Activated T-cell treated with anti-CD3 and anti-CD28 coated beads, Interleukin-2, amount 50 U/mL, for 4 hours (primary cell): ENCODE measurements at regions not wholly inside any gene's neighbourhood (a gene's known extent, or its start where the extent isn't known, plus 50 kb on each side); places are given as distances from the start of the nearest gene placed in this dataset.

Experiments
- ATAC-seq, 2 donors: fragments of 200-7000 bp; cut with Tn5 transposase; one replicate each; pipeline ENCODE4 v1.10.0; 2021
- DNase-seq: peaks from one replicate; pipeline ENCODE4 v3.0.0-alpha.2; 2020
- H3K27me3 Mint-ChIP-seq: one replicate; pipeline ENCODE4 v1.8.0; 2021; ENCODE audit warnings: low read depth, mixed read lengths
- H3K36me3 Mint-ChIP-seq: one replicate; pipeline ENCODE4 v1.8.0; 2022; ENCODE audit warnings: mixed read lengths; ENCODE audit not compliant: insufficient read depth
- H3K4me1 Mint-ChIP-seq: one replicate; pipeline ENCODE4 v1.8.0; 2021; ENCODE audit warnings: low read depth, mixed read lengths
- H3K4me3 Mint-ChIP-seq: one replicate; pipeline ENCODE4 v1.8.0; 2021; ENCODE audit warnings: mild to moderate bottlenecking, moderate library complexity, mixed read lengths
- H3K9me3 Mint-ChIP-seq: one replicate; pipeline ENCODE4 v1.8.0; 2021; ENCODE audit warnings: mixed read lengths

GRCh38 chr13:83825676-83826075 is 56.6 kb downstream of the SLITRK1 start:
- Mint-ChIP-seq H3K4me3 (no peak overlapping the region), H3K9me3 (peaks cover 12% of the 10 kb centered on the region), H3K36me3 (no peaks in the 10 kb centered on the region), H3K4me1 (no peaks in the 10 kb centered on the region), H3K27me3 (no peaks in the 10 kb centered on the region)
- DNase-seq (no peak), ATAC-seq (no peak)

DNA sequence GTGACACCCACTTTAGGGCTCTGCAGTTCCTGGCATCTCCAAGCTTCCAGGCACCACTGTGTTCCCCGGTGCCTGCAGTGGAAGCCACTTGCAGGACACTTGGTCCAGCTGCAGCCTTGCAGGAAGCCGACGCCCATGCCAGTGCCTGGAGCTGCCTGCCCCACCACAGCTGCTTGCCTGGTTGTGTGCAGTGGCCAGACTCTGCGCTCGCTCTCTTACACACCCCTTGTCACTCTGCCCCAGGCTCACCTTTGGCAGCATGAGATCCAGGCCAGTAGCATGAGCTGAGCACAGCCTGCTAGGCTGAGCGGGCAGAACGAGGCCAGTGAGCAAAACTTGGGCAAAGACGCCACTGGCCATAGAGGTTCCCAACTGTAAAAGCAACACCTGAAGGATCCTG is 57.7 kb downstream of the SLITRK1 start:
- Mint-ChIP-seq H3K4me1 (no peaks in the 10 kb centered on the region), H3K27me3 (no peaks in the 10 kb centered on the region), H3K36me3 (no peaks in the 10 kb centered on the region), H3K4me3 (no peak overlapping the region), H3K9me3 (peaks cover 8% of the 10 kb centered on the region)
- ATAC-seq (no peak), DNase-seq (no peak)

DNA sequence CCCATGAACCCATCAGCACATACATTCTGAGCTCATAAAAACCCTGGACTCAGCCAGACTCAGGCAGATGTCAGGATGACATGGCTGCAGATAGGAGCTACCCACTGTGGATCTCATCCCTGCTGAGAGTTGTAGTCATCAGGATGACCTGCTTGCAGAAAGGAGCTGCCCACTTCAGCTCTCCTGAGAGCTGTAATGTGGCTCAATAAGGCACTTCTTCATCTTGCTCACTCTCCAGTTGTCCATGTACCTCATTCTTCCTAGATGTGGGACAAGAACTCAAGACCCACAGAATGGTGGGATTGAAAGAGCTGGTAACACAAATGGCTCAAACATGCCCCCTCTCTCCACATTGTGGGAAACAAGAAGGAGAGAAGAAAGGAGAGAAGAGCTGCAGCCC is 58.2 kb downstream of the SLITRK1 start:
- Mint-ChIP-seq H3K4me1 (no peaks in the 10 kb centered on the region), H3K4me3 (no peak overlapping the region), H3K27me3 (no peaks in the 10 kb centered on the region), H3K9me3 (peaks cover 11% of the 10 kb centered on the region), H3K36me3 (no peaks in the 10 kb centered on the region)
- DNase-seq = no peak
- no peak for ATAC-seq

GRCh38 chr13:83819611-83820010 is 62.7 kb downstream of the SLITRK1 start:
- Mint-ChIP-seq H3K4me3 (no peak overlapping the region), H3K27me3 (no peaks in the 10 kb centered on the region), H3K36me3 (no peaks in the 10 kb centered on the region), H3K9me3 (peaks cover 16% of the 10 kb centered on the region), H3K4me1 (no peaks in the 10 kb centered on the region)
- ATAC-seq = no peak
- no peak for DNase-seq

GRCh38 chr13:83819156-83819555 is 63.1 kb downstream of the SLITRK1 start:
- Mint-ChIP-seq H3K4me1 (no peaks in the 10 kb centered on the region), H3K27me3 (no peaks in the 10 kb centered on the region), H3K4me3 (no peak overlapping the region), H3K36me3 (no peaks in the 10 kb centered on the region), H3K9me3 (peaks cover 16% of the 10 kb centered on the region)
- no peak for DNase-seq
- ATAC-seq = no peak

GRCh38 chr13:83816081-83816480 is 66.2 kb downstream of the SLITRK1 start:
- H3K36me3 Mint-ChIP-seq = no peaks in the 10 kb centered on the region
- no peaks in the 10 kb centered on the region for H3K4me1 Mint-ChIP-seq
- ATAC-seq = no peak
- DNase-seq = no peak
- peaks cover 14% of the 10 kb centered on the region for H3K9me3 Mint-ChIP-seq
- H3K4me3 Mint-ChIP-seq = no peak overlapping the region
- H3K27me3 Mint-ChIP-seq = no peaks in the 10 kb centered on the region

DNA sequence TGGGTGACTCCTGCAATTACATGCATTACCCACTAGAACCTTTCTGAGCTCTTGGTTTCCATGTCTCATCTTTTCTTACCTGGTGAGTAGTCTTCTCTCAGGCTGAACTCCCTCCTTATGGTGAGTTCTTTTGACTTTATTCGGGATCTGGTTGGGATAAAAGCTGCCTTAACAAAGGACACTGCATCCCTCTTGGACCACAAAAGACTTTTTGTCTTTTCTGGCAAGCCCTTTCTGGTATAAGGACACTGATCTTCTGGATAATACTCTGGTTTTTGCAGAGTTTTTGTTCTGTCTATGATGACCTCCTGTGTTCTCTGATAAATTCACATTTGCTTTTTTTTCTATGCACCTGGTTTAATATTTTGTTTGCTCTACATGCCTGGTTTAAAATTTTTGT is 66.7 kb downstream of the SLITRK1 start:
- DNase-seq = no peak
- no peak for ATAC-seq
- no peaks in the 10 kb centered on the region for H3K4me1 Mint-ChIP-seq
- no peak overlapping the region for H3K4me3 Mint-ChIP-seq
- H3K27me3 Mint-ChIP-seq = no peaks in the 10 kb centered on the region
- H3K9me3 Mint-ChIP-seq = peaks cover 11% of the 10 kb centered on the region
- H3K36me3 Mint-ChIP-seq = no peaks in the 10 kb centered on the region

DNA sequence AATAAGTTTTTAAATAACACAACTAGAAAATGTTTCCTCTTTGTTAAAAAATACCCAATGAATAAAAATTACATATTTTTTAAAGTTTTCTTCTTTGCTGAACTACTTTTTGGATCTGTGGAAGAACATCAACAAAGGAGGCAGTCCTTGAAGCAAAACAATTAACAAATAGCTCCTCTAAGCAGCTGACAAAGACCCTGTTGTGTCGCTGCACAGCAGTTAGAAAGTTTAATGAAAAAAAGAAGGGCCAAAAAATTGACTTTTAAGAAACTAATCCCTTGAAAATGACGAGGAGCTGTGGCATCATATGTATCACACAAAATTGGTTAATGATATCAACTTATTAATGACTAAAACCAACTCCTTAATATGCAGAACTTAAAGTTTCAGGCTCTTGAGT is 72.1 kb downstream of the SLITRK1 start:
- Mint-ChIP-seq H3K9me3 (peaks cover 3% of the 10 kb centered on the region), H3K36me3 (no peaks in the 10 kb centered on the region), H3K4me1 (no peaks in the 10 kb centered on the region), H3K4me3 (no peak overlapping the region), H3K27me3 (no peaks in the 10 kb centered on the region)
- DNase-seq = no peak
- ATAC-seq = no peak

GRCh38 chr13:83804356-83804962 is 77.8 kb downstream of the SLITRK1 start:
- Mint-ChIP-seq H3K4me1 (no peaks in the 10 kb centered on the region), H3K9me3 (no peaks in the 10 kb centered on the region), H3K4me3 (no peak overlapping the region), H3K27me3 (no peaks in the 10 kb centered on the region), H3K36me3 (no peaks in the 10 kb centered on the region)
- ATAC-seq (no peak), DNase-seq (no peak)

DNA sequence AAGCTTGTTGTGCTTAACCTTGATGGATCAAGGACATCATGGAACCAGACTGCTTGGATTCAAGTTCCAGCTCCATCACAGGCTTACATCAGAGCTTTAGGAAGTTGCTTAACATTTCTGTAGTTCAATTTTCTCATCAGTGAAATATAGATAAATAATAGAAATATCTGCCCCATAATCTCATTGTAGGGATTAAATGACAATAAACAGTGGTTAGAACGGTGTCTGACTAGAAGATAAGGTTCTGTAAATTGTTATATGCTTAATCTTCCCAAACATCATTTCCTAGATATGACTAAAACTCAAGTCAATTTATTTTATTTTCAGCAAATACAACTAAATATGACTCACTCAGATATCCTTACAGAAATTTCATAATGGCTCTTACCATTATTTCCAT is 83.5 kb downstream of the SLITRK1 start:
- Mint-ChIP-seq H3K9me3 (no peaks in the 10 kb centered on the region), H3K36me3 (no peaks in the 10 kb centered on the region), H3K27me3 (no peaks in the 10 kb centered on the region), H3K4me1 (no peaks in the 10 kb centered on the region), H3K4me3 (no peak overlapping the region)
- ATAC-seq (no peak), DNase-seq (no peak)

- no peaks in the 10 kb centered on the region for H3K27me3 Mint-ChIP-seq
- DNase-seq = no peak
- no peak for ATAC-seq
- H3K9me3 Mint-ChIP-seq = no peaks in the 10 kb centered on the region
- H3K4me3 Mint-ChIP-seq = no peak overlapping the region
- no peaks in the 10 kb centered on the region for H3K36me3 Mint-ChIP-seq
- H3K4me1 Mint-ChIP-seq = no peaks in the 10 kb centered on the region
Observed at GRCh38 chr13:83796364-83796763, 85.9 kb downstream of the SLITRK1 start.

GRCh38 chr13:83794583-83794982 is 87.7 kb downstream of the SLITRK1 start:
- H3K36me3 Mint-ChIP-seq = no peaks in the 10 kb centered on the region
- no peak for ATAC-seq
- no peaks in the 10 kb centered on the region for H3K27me3 Mint-ChIP-seq
- no peaks in the 10 kb centered on the region for H3K9me3 Mint-ChIP-seq
- no peak overlapping the region for H3K4me3 Mint-ChIP-seq
- DNase-seq = no peak
- H3K4me1 Mint-ChIP-seq = no peaks in the 10 kb centered on the region

DNA sequence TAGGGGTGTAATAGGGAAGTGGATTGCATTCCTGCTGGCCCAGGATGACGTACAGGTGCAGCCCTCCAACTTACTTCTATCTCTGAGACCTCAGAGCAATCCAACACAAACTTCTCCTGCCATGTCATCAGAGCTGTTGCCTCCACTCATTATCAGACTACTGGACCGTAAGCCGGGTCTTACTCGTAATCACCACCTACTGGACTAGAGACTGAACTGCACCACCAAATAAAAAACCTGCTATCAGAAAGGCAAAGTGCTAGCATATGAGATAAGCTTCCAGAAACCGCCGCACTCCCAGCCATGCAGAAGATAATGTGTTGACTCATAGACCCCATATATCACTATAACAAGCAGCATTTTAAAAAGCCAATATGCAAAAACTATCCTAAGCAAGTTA is 102.0 kb downstream of the SLITRK1 start:
- H3K4me3 Mint-ChIP-seq = no peak overlapping the region
- no peak for DNase-seq
- H3K27me3 Mint-ChIP-seq = no peaks in the 10 kb centered on the region
- no peaks in the 10 kb centered on the region for H3K4me1 Mint-ChIP-seq
- no peaks in the 10 kb centered on the region for H3K36me3 Mint-ChIP-seq
- no peak for ATAC-seq
- H3K9me3 Mint-ChIP-seq = peaks cover 13% of the 10 kb centered on the region

DNA sequence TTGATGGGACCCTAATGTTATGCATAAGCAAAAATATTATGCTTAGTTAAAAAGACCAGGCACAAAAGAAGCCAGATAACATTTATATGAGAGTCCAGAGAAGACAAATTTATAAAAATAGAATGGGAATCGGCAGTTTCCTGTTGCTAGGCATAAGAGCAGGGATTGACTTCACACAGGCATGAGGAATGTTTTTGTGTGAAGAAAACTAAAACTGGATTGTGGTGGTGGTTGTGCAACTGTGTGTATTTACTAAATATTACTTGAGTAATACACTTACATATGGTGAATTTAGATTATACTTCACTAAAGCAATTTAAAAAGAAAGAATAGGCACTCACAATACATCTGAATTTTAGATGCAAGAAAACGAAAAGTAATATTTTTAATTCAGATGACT is 108.3 kb downstream of the SLITRK1 start:
- no peaks in the 10 kb centered on the region for H3K36me3 Mint-ChIP-seq
- H3K9me3 Mint-ChIP-seq = peaks cover 4% of the 10 kb centered on the region
- DNase-seq (no peak), ATAC-seq (no peak)
- H3K4me3 Mint-ChIP-seq = no peak overlapping the region
- no peaks in the 10 kb centered on the region for H3K27me3 Mint-ChIP-seq
- no peaks in the 10 kb centered on the region for H3K4me1 Mint-ChIP-seq

- DNase-seq (no peak), ATAC-seq (no peak)
- H3K36me3 Mint-ChIP-seq = no peaks in the 10 kb centered on the region
- H3K4me1 Mint-ChIP-seq = no peaks in the 10 kb centered on the region
- H3K27me3 Mint-ChIP-seq = no peaks in the 10 kb centered on the region
- H3K9me3 Mint-ChIP-seq = peaks cover 11% of the 10 kb centered on the region
- H3K4me3 Mint-ChIP-seq = no peak overlapping the region
Observed at GRCh38 chr13:83765796-83766195, 116.5 kb downstream of the SLITRK1 start.

DNA sequence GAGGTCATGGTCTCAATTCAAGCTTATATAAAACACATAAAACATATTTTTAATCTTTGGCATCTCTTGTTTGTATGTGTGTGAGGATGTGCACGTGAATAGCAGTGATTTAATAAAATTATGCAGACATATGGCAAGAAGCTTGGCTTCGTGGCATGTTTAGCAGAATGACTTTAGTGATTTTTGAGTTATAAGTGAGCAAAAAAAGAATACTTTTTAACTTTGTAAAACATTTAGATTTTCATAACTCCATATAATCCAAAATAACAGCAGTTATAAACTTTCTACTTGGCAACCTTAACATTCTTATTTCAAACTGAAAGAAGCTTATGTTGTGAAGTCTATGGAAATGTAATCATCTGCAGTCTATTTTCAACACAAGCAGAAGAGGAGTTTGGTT is 120.6 kb downstream of the SLITRK1 start:
- Mint-ChIP-seq H3K4me3 (no peak overlapping the region), H3K4me1 (no peaks in the 10 kb centered on the region), H3K36me3 (no peaks in the 10 kb centered on the region), H3K9me3 (peaks cover 3% of the 10 kb centered on the region), H3K27me3 (no peaks in the 10 kb centered on the region)
- ATAC-seq (no peak), DNase-seq (no peak)
